AG09309 (cell line): ENCODE measurements at regions not wholly inside any gene's neighbourhood (a gene's known extent, or its start where the extent isn't known, plus 50 kb on each side); places are given as distances from the start of the nearest gene placed in this dataset.

ENCODE experiments used
- DNase-seq: peaks from one replicate; pipeline ENCODE4 v3.0.0-alpha.2; 2010; ENCODE audit warnings: low read depth
- H3K4me3 ChIP-seq: 2 replicates; pipeline ENCODE4 v1.5.1; 2011; ENCODE audit warnings: mild to moderate bottlenecking, low read depth, low read length, moderate library complexity; ENCODE audit not compliant: control insufficient read depth
- TF ChIP-seq, protein P1 (sequence below): IDR thresholded peaks from 2 replicates; pipeline ENCODE4 v1.5.1; 2011; ENCODE audit warnings: mild to moderate bottlenecking, low read depth, low read length, inconsistent platforms; ENCODE audit not compliant: insufficient read depth, control insufficient read depth; ENCODE audit errors: missing control alignments

DNA sequence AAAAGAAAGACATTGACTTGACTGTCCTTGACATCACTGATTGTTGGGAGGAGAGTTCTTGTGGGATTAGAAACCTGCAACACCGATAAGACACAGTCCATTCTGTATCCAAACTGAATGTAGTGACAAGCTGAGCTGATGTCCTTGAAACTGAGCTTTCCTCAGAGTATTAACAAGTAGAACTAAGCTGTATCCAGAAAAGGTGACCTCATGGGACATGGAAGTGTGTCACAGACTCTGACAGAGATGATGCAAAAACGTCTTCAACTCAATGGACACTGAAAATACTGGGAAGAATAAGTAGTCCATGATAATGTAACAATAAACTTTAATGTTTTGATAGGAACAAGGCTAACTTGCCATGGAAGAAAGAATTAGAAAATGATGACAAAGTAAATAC lies 690.1 kb downstream of the CDH18 start:
- DNase-seq = no peak
- no peak overlapping the region for H3K4me3 ChIP-seq
- TF ChIP-seq, protein P1, sequence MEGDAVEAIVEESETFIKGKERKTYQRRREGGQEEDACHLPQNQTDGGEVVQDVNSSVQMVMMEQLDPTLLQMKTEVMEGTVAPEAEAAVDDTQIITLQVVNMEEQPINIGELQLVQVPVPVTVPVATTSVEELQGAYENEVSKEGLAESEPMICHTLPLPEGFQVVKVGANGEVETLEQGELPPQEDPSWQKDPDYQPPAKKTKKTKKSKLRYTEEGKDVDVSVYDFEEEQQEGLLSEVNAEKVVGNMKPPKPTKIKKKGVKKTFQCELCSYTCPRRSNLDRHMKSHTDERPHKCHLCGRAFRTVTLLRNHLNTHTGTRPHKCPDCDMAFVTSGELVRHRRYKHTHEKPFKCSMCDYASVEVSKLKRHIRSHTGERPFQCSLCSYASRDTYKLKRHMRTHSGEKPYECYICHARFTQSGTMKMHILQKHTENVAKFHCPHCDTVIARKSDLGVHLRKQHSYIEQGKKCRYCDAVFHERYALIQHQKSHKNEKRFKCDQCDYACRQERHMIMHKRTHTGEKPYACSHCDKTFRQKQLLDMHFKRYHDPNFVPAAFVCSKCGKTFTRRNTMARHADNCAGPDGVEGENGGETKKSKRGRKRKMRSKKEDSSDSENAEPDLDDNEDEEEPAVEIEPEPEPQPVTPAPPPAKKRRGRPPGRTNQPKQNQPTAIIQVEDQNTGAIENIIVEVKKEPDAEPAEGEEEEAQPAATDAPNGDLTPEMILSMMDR = no peak

DNA sequence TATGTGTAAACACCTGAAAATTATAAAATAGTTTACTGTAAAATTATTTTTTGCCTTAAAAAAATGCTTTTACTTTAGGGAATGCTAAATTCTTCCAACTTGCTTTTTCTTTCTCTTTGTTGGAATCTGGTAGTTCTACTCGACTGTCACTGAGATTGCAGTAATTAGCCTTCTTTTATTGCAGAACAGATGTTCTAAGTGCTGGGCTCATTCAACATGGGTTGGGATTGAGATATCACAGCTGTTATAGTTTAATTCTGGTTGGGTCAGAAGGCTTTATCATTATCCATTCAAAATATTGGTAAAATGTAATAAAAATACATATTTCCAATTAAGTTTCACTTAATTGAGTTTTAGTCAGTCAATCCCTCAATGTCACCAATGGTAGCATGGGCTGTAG lies 686.7 kb downstream of the CDH18 start:
- DNase-seq = no peak
- no peak overlapping the region for H3K4me3 ChIP-seq
- TF ChIP-seq, protein P1 = no peak

- no peak for DNase-seq
- no peak overlapping the region for H3K4me3 ChIP-seq
- TF ChIP-seq, protein P1 = no peak
These were observed 673.2 kb downstream of the CDH18 start for GRCh38 chr5:19314840-19315239.

DNA sequence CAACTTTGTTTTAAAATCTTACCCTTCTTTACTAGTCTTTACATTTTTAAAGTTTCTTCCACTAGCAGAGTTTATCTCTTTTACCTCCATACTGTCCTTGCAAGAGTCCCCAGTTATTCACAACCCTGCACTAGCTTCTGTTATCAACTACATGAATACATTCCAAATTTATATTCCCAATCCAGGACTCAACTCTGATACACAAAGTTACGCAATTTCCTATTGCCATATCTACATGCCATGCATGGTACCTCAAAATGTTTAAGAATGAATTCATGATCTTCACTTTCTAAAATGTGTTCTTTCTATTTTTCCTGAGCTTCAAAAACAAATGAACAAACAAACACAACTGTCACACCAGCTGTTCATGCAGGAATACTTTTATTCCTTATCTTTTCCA lies 668.7 kb downstream of the CDH18 start:
- TF ChIP-seq, protein P1 = no peak
- no peak overlapping the region for H3K4me3 ChIP-seq
- no peak for DNase-seq

DNA sequence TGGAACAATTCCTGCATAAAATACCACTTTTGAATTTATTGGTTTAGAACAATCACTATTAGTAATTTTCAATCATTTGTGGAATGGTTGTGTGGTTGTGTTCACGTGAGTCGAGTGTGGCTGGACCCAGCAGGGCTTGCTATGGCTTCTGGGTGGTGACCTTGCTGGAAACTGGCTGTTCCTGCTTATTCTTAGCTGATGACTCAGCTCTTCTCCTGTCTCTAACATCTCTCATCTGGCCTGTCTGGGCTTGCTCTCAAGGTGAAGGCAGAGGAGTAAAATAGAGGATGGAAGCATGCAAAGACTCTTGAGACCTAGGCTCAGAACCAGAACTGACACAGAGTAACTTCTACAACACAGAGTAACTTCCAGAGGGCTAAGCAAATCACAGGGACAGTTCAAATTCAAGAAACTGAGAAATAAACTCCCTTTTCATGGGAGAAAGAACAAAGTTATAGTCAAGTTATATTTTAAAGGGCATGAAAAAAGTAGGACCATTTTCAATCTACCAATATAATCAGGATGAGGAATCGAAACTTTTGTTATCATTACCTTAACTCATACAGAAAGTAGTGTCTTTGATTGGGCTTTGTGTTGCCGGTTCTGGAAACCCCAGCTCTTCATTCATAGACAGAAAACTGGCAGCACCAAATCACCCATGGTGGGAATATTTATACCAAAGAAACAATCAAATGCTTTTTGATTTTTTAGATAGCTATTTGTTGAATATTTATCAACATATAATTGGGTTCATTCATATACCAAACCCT lies 665.1 kb downstream of the CDH18 start:
- DNase-seq = no peak
- TF ChIP-seq, protein P1 = no peak
- H3K4me3 ChIP-seq = no peak overlapping the region

- no peak for DNase-seq
- TF ChIP-seq, protein P1 = no peak
- no peak overlapping the region for H3K4me3 ChIP-seq
These were observed 653.7 kb downstream of the CDH18 start for GRCh38 chr5:19334278-19334677.

DNA sequence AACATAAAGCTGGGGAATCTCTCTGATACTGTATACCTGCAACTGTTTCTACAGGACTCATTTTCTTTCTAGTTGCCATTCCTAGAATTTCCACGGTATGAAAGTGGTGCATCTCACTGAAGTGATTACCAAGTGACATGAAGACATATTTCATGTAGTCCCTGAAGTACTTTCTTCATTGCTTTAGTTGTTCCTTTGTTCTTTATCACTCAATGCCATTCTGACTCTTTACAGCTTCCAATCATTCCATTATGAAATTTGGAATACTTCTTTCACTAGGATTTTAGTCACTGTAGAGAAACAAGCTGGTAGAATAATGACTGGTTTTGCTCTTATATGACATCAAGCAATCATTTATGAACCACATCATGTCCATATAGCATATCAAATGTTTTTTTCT lies 645.1 kb downstream of the CDH18 start:
- TF ChIP-seq, protein P1 = no peak
- DNase-seq = no peak
- H3K4me3 ChIP-seq = no peak overlapping the region
